ENCODE measurements at regions not wholly inside any gene's neighbourhood (a gene's known extent, or its start where the extent isn't known, plus 50 kb on each side); places are given as distances from the start of the nearest gene placed in this dataset.

DNA sequence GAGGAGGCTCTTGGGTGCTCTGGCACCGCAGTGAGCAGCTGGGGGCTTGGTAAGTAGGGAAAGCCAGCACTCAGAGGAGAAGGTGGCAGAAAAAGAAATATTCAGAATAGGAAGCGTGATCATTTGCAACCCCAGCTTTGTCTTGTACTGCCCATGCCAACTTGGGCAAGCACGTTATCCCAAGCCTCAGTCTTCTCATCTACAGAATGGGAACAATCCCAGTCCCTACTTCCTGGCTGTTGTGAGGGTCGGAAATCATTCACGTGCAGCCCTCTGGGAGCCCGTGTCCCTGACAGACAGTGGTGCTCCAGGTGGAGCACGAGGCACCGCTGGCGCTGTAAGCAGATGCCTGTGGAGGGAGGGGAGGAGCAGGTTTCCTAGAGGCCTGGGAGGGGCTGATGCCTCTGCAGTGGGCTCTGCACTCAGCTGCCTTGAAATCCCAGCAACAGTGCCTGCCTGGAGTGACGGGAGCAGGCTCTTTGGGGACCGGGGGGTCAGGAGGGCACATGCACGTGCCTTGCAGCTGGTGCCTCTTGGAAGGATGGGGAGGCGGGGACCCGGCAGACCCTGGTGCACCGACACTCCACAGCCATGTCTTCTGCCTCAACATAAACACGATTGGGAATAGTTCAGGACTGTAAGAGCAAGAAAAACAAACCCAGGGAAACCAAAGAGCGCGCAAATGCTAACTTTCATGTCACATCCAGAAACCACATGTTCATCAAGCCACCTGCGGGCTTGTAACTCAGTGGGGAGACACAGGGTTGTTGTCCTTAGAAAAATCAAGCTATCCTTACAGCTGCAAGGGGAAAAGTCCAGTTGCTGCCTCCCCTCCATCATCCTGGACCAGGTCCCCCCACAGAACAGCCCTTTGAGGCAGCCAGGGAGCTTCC, 86.5 kb upstream of the DIO3 start:
- no peak for DNase-seq

DNA sequence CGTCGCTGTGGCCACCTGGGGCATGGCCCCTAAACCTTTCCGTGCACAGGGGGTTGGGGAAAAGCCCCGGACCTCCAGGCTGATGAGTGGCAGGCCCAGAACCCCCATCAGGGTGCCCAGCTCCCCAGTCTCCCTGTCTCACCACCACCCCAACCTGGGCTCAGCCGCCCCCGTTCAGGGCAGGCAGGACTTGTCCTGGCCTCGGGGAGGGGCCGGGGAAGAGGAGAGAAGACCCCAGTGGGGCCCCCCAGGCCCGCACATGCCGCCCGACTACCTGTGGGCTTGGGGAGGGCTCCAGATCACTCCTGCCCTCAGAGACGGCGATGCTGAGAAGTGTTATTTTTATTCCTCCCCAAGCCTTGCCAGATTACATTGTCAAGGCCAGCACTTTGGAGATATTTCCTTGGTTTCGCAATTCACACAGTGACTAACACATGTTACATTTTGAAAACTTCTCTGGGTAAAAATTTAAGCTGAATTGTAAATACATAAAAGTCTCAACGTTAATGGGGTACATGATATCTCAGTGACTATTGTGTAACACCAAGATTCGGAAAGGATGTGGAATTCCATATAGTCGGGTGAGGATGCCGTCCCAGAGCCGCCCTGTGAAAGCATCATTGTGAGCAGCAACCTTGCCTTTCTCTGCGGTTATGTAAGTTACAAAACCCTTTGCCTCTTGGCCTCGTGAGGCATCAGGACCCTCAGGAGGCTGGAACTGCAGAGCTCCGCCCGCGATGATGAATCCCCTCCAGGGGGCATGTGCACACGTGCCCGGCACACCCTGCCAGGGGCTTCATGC, 85.6 kb upstream of the DIO3 start:
- no peak for DNase-seq

DNA sequence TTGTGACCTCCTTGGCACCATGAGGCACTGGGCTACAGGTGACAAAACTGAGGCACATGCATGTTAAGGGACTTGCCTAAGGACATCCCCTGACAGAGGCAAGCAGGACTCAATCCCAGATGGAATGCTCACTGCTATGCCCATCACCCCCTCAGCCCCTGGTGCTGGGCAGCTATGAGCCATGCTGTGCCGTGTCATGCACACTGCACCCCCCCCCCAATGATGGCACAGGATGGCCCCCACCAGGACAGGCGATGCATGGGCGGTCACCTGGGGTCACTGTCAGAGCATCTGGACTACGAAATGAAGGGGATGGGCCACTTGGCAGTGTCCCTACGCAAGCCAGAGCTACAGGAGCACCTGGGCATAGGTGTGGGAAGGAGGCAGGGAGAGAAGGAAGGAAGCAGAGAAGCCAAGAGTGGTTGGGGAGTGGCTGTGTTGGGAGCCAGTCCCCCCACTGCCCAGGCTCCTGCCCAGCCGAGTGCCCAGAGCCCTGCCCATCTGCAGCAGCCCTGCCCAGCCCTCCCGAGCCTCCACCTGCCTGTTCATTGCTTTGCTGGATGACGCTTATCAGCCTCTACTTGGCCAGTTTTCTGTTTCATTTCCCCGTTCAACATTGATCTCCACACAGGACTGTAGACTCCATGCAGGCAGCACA, 84.9 kb upstream of the DIO3 start:
- no peak for DNase-seq

DNA sequence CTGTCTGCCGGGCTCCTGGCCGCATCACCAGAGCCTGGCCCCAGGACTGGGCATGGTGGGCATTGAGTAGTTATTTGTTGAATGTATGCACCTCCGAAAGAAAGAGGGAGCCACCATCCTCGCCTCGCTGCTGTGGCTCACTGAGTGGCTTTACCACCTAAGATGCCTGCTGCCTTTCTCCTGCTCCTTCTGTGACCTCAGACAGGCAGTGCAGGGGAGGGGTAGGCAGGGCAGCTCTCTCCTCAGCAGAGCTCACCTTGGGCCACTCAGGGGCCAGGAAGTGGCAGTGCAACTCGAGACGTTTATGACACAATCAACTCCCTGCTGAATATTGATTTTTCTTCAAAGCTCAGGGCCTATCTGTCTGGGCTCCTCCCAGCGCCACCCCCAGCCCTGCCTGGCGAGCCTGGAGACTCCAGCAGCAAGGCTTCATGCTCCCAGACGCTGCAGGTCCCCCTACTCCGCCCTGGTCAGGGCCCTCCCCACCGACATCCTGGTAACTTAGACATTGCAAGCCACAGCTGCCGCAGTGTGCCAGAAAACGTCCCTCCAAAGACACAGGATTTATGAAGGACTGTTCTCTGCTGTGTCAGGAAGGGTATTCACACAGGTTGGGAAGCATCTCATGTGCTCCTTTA, 84.3 kb upstream of the DIO3 start:
- DNase-seq = no peak

DNA sequence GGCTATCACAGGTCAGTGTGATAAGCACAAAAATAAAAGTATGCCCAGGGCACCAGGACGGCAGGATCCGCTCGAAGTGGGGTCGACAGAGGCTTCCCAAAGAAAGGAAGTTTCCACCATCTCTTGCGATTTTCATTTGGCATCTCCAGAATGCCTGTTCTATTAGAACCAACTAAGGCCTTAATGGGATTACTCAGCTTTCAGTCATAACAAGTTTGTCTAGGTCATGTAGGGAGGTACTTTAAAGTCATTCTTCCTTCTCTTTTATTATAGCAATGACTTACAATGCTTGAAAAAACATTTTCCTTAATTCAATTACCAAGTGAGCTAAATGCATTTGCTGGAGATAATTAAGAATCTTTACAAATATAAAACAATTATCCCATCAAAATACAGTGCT, 83.6 kb upstream of the DIO3 start:
- no peak for DNase-seq

DNA sequence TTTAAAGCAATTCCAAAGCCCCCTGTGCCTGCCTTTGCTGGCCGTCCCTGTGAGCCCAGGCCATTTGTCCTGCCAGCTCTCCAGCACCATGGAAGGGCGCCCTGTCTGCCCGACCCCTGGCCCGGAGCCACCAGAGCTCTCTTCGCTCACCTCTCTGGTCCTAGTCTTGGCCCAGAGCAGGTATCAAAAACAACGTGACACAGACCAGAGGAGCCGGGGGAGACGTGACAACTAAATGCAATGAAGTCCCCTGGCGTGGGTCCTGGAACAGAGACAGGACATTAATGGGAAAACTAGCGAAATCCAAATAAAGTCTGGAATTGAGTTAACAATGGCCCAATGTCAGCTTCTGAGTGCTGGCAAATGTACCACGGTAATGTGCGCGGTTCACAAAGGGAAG, 83.2 kb upstream of the DIO3 start:
- no peak for DNase-seq

DNA sequence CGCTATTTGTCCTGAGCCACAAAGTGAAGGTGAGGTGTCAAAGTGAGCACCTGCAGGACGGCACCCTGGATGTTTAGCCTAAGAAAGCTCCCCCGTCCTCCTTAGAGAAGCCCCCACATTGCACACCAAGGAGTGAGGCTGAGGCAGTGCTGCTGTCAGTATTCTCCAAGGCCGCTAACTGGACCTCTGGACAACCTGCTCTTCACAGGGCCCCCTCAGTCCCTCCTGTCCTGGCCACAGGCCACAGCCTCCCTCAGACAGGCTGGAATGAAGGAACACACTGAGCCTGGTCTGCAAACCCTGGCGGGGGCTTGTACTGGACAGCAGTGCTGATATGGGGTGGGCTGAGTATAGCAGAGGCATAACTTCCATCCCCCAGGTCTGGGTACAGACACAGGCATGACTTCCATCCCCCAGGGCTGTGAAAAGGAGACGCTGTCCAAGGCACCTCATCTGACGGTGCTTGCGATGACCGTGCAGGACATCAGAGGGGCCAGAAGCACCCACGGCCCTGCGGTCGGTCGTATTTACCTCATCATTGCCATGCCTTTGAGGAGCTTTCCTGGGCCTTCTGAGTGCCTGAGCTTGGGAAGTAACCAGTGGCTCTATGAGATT, 82.4 kb upstream of the DIO3 start:
- no peak for DNase-seq

DNA sequence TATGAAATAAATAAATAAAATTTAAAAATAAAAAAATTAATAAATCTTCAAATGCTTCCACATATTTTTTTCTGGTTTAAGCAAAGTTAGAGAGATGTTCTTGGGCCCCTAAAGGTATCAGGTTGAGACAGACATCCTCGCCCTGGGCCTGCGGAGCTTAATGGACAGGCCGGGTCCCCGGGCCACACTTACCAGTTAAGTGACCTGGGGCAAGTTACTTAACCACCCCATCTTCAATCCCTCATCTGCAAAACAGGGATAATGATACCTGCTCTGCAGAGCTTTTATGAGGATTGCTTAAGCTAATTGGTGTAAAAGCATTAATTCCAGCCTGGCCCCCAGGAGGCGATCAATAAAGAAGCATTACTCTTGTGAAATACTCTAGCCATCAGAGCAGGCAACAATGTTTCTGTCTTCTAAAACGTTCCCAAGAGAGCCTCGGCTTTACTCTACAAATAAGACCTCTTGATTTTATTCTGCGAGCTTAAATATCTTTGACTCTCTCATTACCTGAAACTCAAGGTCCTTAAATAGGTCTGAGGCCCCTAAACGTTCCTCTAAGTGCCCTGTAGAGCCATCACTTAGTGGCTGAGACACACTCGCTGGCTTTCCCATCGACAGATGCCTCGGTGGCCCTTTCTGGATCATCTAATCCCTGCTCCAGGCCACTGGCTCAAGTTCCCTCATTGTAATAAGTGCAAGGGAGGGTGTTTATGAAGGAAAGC, 81.1 kb upstream of the DIO3 start:
- DNase-seq = no peak

DNA sequence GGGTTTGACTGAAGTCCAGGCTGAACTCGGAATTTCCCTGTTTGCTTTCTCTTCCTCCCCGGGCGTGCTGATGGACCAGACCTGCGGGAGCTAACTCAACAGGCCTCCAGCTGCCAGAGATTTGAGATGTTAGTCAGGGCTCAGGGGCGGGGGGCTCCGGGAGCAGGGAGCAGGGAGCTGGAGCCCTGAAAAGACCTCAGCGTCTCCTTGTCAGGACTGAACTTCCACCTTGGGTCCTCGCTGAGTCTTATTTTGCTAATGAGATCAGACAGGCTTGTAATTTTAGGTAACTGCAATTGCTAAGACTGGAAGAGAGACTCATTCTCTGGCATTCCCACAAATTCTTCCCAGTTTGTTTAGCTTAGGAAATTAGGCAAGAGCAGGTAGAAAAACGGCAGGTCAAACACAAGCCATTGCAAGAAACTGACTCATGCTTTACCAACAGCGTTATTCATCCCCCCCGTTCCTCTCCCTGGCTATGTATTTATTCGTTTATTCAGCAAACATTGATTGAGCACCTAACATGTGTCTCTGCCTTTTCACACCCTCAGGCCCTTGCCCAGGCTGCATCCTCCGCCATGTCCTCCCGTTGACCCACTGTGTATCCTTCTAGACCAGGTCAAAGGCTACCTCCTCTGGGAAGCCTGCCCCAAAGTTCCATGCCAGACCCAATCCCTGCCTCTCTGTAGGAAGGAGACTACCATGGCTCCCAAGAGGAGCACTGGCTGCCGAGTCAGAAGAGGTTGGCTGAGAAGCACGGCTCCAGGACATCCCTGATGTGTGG, 80.4 kb upstream of the DIO3 start:
- DNase-seq = no peak

DNA sequence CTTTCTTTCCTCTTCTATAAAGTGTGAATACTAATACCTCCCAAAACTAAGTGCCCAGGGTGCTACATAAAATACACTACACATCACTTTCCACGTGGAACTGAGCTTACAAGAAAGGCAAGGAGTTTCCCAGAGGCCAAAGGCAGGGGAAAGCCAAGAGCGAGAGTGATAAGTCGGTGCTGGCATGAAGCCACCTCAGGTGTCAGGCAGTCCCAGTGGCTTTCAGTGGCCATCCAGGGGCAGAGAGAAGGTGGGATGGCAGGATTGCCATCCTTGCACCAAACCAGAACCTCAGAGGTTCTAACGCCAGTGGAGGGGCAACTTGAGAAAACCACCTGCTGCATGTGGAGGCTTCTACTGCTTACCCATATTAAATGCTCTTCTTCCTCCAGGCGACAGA, 79.7 kb upstream of the DIO3 start:
- DNase-seq = no peak

DNA sequence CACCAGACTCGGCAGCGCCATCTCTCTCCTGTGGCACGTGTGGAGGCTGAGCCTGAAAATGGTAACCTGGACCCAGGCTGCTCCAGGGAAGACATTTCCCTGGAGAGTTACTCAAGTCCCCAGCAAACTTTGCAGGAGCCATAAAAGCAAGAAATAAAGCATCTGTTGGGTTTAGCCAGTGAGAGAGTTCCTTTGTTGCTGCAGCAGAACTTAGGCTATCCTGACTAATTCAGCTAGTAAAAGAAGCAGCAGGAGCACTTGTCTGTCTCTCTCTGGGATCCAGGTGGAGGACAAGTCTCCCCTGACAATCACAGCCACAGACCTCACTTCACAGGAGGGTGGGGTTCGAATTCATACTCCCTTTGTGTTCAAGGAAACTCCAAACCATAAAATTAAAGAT, 79.2 kb upstream of the DIO3 start:
- DNase-seq = no peak

DNA sequence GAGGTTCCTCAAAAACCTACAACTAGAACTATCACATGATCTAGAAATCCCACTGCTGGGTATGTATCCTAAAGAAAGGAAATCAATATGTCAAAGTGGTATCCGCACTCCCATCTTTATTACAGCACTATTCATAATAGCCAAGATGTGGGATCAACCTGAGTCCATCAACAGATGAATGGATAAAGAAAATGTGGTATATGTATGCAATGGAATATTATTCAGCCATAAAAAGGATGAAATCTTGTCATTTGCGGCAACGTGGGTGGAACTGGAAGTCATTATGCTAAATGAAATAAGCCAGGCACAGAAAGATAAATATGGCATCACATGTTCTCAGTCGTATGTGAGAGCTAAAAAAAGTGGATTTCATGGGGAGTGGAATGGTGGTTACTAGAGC, 77.5 kb upstream of the DIO3 start:
- no peak for DNase-seq

DNA sequence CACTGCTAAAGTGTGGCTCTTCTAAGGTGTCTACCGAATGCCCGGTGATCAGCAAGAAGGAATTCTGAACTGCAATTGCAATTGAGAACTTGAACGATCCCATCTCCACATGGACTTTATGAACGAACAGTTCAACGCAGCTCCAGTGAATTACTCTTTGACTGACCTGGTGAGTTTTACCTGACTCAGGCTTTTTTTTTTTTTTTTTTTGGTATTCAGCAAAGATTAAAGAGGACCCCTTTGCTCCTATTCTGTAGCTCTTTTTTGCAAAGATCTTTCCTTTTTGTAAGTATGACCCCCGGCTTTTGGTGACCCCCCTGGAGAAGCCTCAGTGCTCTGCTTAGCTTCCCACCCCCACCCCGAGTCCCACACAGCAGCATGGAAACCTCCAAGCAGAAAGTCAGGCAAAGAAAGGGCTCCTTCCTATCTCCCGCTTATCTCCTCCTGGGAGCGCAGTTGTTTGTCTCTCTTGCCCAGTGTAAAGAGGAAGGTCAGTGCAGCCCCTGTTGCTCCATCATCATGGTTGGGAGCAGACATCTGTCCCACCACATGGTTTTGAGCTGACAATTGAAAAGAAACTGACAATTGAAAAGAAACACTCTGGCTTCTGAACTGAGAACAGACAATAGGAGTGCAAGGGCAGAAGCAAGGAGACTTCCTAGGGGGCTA, 72.1 kb upstream of the DIO3 start:
- DNase-seq = no peak

DNA sequence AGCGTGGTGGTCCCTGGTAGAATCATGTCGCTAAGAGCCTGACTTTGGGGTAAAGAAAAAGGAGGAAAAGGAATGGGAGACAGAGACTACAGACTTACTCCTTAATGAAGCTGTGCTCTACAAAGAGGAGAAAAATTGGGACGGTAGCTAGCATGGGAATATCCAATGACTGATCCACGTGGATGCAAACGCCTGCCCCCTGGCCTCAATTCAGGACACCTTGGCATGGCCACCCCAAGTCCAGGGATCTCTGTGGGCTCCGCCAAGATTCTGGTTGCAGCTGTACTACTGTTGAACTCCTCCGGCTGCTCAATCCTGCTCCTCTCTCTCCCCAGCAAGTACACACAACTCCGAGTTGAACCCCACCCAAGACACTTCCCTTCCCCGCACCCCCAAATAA, 70.5 kb upstream of the DIO3 start:
- no peak for DNase-seq

DNA sequence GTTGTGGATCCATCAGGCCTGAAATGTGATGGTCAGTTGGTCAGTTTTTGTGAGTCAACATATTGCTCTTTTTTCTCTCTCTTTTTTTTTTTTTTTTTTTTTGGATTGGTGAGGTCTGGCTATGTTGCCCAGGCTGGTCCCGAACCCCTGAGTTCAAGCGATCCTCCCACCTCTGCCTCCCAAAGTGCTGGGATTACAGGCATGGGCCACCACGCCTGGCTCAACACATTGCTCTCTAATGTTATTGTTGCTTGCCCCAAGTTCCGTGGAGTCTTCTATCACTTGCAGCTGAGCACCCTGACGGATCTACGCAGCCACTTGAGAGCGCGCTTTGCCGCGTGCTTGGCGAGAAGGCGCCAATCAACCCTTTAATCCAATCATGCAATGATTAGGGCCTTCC, 69.5 kb upstream of the DIO3 start:
- DNase-seq = no peak

DNA sequence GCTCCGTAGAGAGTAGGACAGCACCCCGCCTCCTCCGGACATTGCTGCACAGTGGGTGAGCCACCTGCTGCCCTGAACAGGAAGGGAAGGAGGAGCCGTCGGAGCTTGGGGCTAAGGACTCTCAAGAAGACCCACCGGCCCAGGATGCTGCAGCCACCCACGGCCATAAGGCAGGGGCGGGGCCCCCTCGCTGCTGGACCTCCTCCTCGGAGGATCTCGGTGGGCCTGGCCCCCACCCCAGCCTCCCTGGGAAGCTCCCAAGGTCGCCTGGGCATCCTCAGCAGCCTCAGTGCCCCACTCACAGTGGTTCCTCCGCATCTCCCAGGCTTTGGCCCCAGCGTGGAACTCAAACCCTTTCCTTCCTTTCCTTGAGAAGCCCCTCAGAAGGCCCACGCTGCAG, 68.6 kb upstream of the DIO3 start:
- DNase-seq = no peak

DNA sequence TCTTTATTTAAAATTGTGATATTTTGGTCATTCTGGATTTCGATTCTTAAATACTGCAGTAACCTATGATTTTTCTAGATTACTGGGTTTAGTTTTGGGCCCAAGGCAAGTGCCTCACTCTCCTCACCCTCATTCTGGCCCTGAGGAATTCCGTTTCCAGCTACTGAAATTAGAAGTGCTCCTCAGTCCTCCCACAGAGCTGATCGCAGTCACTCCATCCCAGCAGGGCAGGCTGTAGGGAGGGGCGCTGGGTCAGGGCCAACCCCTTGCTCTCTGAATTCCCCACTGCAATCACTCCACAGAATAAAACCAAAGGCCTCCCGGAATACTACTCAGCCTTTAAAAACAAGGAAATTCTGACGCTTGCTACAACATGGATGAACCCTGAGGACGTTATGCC, 66.5 kb upstream of the DIO3 start:
- no peak for DNase-seq

DNA sequence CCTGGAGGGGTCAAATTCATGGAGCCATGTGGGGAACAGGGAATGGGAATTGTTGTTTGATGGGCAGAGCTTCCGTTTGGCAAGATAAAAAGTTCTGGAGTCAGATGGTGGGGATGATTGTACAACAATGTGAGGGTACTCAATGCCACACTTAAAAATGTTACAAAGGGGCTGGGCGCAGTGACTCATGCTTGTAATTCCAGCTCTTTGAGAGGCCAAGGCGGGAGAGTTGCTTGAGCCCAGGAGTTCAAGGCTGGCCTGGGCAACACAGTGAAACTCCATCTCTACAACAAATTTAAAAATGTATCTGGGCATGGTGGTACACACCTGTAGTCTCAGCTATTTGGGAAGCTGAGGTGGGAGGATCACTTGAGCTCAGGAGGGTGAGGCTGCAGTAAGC, 66.0 kb upstream of the DIO3 start:
- no peak for DNase-seq

Data from hypothalamus (tissue), 51 donors.